ENCODE measurements at regions not wholly inside any gene's neighbourhood (a gene's known extent, or its start where the extent isn't known, plus 50 kb on each side); places are given as distances from the start of the nearest gene placed in this dataset.

DNA sequence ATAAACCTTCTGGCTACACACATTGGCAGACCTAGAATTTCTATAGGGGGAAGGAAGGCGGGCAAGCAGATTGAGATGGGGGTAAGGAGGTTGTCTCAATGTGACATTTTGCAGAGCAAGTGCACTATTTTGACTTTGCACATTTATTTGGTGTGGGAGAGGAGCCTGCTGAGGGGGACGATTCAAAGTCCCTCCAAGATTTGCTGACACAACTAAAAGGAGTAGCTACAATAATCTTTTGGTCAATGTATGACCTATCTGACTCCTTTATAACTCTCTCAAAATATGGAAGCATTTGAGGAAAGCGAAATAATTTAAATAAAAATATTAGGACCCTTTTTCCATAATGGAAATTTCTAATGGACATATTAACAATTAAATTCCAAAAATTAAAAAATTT, 274.9 kb upstream of the PPARGC1A start:
- no peak for TF ChIP-seq POLR2AphosphoS5 (IDR thresholded peaks at IDR 0.05; ENCODE audit: insufficient read depth, low read depth, low read length)
- TF ChIP-seq FOS (IDR thresholded peaks at IDR 0.05; ENCODE audit: borderline replicate concordance, insufficient read depth, low read length), result no peak
- TF ChIP-seq, protein P1, sequence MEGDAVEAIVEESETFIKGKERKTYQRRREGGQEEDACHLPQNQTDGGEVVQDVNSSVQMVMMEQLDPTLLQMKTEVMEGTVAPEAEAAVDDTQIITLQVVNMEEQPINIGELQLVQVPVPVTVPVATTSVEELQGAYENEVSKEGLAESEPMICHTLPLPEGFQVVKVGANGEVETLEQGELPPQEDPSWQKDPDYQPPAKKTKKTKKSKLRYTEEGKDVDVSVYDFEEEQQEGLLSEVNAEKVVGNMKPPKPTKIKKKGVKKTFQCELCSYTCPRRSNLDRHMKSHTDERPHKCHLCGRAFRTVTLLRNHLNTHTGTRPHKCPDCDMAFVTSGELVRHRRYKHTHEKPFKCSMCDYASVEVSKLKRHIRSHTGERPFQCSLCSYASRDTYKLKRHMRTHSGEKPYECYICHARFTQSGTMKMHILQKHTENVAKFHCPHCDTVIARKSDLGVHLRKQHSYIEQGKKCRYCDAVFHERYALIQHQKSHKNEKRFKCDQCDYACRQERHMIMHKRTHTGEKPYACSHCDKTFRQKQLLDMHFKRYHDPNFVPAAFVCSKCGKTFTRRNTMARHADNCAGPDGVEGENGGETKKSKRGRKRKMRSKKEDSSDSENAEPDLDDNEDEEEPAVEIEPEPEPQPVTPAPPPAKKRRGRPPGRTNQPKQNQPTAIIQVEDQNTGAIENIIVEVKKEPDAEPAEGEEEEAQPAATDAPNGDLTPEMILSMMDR (IDR thresholded peaks at IDR 0.05; ENCODE audit: extremely low read depth in 1 of 2, insufficient read depth in 1 of 2, low read depth in 1 of 2, low read length in 2 of 2), result no peak
- no peak for TF ChIP-seq POLR2A (IDR thresholded peaks at IDR 0.05; ENCODE audit: low read depth, low read length)
- TF ChIP-seq GATA2 (IDR thresholded peaks at IDR 0.05; ENCODE audit: insufficient read depth, insufficient read length, low read depth, low read length), result no peak
- TF ChIP-seq, protein P2, sequence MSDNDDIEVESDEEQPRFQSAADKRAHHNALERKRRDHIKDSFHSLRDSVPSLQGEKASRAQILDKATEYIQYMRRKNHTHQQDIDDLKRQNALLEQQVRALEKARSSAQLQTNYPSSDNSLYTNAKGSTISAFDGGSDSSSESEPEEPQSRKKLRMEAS (IDR thresholded peaks at IDR 0.05; ENCODE audit: insufficient read depth, insufficient read length), result no peak
- TF ChIP-seq JUN (IDR thresholded peaks at IDR 0.05; ENCODE audit: borderline replicate concordance, insufficient read depth, insufficient read length, low read depth), result no peak

All from endothelial cell of umbilical vein (primary cell).